Ascending aorta (tissue), 2 donors: ENCODE measurements at regions not wholly inside any gene's neighbourhood (a gene's known extent, or its start where the extent isn't known, plus 50 kb on each side); places are given as distances from the start of the nearest gene placed in this dataset.
A peak's percentile ranks its signal among the peaks of the same experiment; 100 is the strongest.

Experiments used
- DNase-seq, 2 donors: peaks; one replicate each; pipeline ENCODE4 v3.0.0-alpha.2; 2019; ENCODE audit warnings: low spot score in 2 of 2
- H3K27ac ChIP-seq, 2 donors: fragments of 200-600 bp; sonication (generic); one replicate each; pipeline ENCODE4 v1.5.1; 2016 to 2017; ENCODE audit warnings: mild to moderate bottlenecking in 1 of 2
- H3K27me3 ChIP-seq: fragments of 200-600 bp; sonication (generic); one replicate; pipeline ENCODE4 v1.5.1; 2017
- H3K36me3 ChIP-seq, 2 donors: fragments of 200-600 bp; sonication (generic); one replicate each; pipeline ENCODE4 v1.5.1; 2016
- H3K4me1 ChIP-seq, 2 donors: fragments of 200-600 bp; sonication (generic); one replicate each; pipeline ENCODE4 v1.5.1; 2016 to 2017; ENCODE audit warnings: mild to moderate bottlenecking in 1 of 2
- H3K4me3 ChIP-seq, 2 donors: fragments of 200-600 bp; sonication (generic); one replicate each; pipeline ENCODE4 v1.5.1; 2016 to 2017; ENCODE audit warnings: mild to moderate bottlenecking in 1 of 2
- H3K9me3 ChIP-seq, 2 donors: fragments of 200-600 bp; sonication (generic); one replicate each; pipeline ENCODE4 v1.5.1; 2016
- CTCF ChIP-seq, 3 experiments: fragments of 200-600 bp in 2 of 3; fragments of 450-650 bp in 1 of 3; sonication (generic) in 2 of 3; IDR thresholded peaks; one replicate each; pipeline ENCODE4 v1.5.1; 2016 to 2019; ENCODE audit warnings: antibody characterized with exemption in 3 of 3, mild to moderate bottlenecking in 1 of 3, moderate library complexity in 1 of 3
- intact Hi-C: fragments of 100-400 bp; cut with DNase I; formaldehyde crosslinking; loops from one replicate; pipeline ENCODE4 v1.15.1; 2023

- no peaks in the 10 kb centered on the region for H3K9me3 ChIP-seq
- intact Hi-C loops = loop anchor here (5.0 kb wide), 2 partner anchors 32 to 712 kb away; no protein-coding TSS in a partner anchor
- no peaks in the 10 kb centered on the region for H3K4me1 ChIP-seq
- no peaks in the 10 kb centered on the region for H3K27me3 ChIP-seq
- no peak for TF ChIP-seq CTCF (IDR thresholded peaks at IDR 0.05)
- H3K4me3 ChIP-seq = no peak overlapping the region
- no peaks in the 10 kb centered on the region for H3K36me3 ChIP-seq
- no peak overlapping the region for H3K27ac ChIP-seq
- peak; percentile 22 to 76 for DNase-seq
Measured at GRCh38 chr2:176494949-176495353, 225.7 kb downstream of the MTX2 start.

GRCh38 chr2:176495826-176496225 lies 226.6 kb downstream of the MTX2 start:
- Histone ChIP-seq H3K9me3 (no peaks in the 10 kb centered on the region), H3K27ac (no peak overlapping the region), H3K4me3 (no peak overlapping the region), H3K4me1 (no peaks in the 10 kb centered on the region), H3K36me3 (no peaks in the 10 kb centered on the region), H3K27me3 (no peaks in the 10 kb centered on the region)
- intact Hi-C loops = loop anchor here (5.0 kb wide), 1 partner anchor 711 kb away; no protein-coding TSS in a partner anchor
- no peak for TF ChIP-seq CTCF (IDR thresholded peaks at IDR 0.05)
- no peak for DNase-seq

- H3K4me1 ChIP-seq = no peaks in the 10 kb centered on the region
- H3K4me3 ChIP-seq = no peak overlapping the region
- no peak overlapping the region for H3K27ac ChIP-seq
- DNase-seq = no peak
- no peaks in the 10 kb centered on the region for H3K9me3 ChIP-seq
- TF ChIP-seq CTCF (IDR thresholded peaks at IDR 0.05) = no peak
- intact Hi-C loops = loop anchor here (5.0 kb wide), 1 partner anchor 711 kb away; no protein-coding TSS in a partner anchor
- no peaks in the 10 kb centered on the region for H3K36me3 ChIP-seq
- H3K27me3 ChIP-seq = no peaks in the 10 kb centered on the region
Measured at GRCh38 chr2:176496761-176497160, 227.5 kb downstream of the MTX2 start.

GRCh38 chr2:176500901-176501300 lies 231.7 kb downstream of the MTX2 start:
- H3K27ac ChIP-seq = no peak overlapping the region

GRCh38 chr2:176501617-176502016 lies 232.4 kb downstream of the MTX2 start:
- DNase-seq = no peak
- intact Hi-C loops = no loop called here

More at GRCh38 chr2:176500901-176501300, 231.7 kb downstream of the MTX2 start:
- DNase-seq = no peak
- intact Hi-C loops = no loop called here
- Histone ChIP-seq H3K4me3 (no peak overlapping the region), H3K9me3 (no peaks in the 10 kb centered on the region), H3K27me3 (no peaks in the 10 kb centered on the region), H3K36me3 (no peaks in the 10 kb centered on the region), H3K4me1 (no peaks in the 10 kb centered on the region)
- TF ChIP-seq CTCF (IDR thresholded peaks at IDR 0.05) = no peak

More at GRCh38 chr2:176501617-176502016, 232.4 kb downstream of the MTX2 start:
- no peaks in the 10 kb centered on the region for H3K27me3 ChIP-seq
- H3K36me3 ChIP-seq = no peaks in the 10 kb centered on the region
- H3K9me3 ChIP-seq = no peaks in the 10 kb centered on the region
- H3K4me1 ChIP-seq = no peaks in the 10 kb centered on the region
- no peak overlapping the region for H3K27ac ChIP-seq
- no peak overlapping the region for H3K4me3 ChIP-seq
- no peak for TF ChIP-seq CTCF (IDR thresholded peaks at IDR 0.05)
